ENCODE measurements at regions not wholly inside any gene's neighbourhood (a gene's known extent, or its start where the extent isn't known, plus 50 kb on each side); places are given as distances from the start of the nearest gene placed in this dataset.
"Not testable (repeated sequence)": the region's sequence is repeated elsewhere in the genome, so short reads cannot be mapped to it uniquely, and the experiment has no call there.

GRCh38 chr3:21216598-21216997 is 534.4 kb downstream of the ZNF385D start:
- Histone ChIP-seq H3K9me3 (ENCODE audit: control insufficient read depth in 2 of 2, insufficient read depth in 1 of 2, low read depth in 1 of 2, low read length in 1 of 2) (peaks cover 0 to 3% of the 10 kb centered on the region in 2 donors), H3K4me1 (ENCODE audit: control insufficient read depth in 2 of 2, insufficient read depth in 2 of 2, low read length in 1 of 2) (no peaks in the 10 kb centered on the region), H3K27me3 (ENCODE audit: control insufficient read depth in 1 of 2, insufficient read depth in 2 of 2, low read length in 2 of 2) (no peaks in the 10 kb centered on the region), H3K36me3 (ENCODE audit: control insufficient read depth in 2 of 2, insufficient read depth in 2 of 2, low read length in 1 of 2) (no peaks in the 10 kb centered on the region), H3K4me3 (ENCODE audit: low read depth in 1 of 2, low read length in 2 of 2) (no peak overlapping the region), H3K27ac (ENCODE audit: low read depth in 2 of 2, low read length in 1 of 2) (no peak overlapping the region)
- 45 to 69% methylated on average over 1 of the region's 1 CpG for WGBS, 2 donors

- peaks cover 7 to 20% of the 10 kb centered on the region in 2 donors for H3K9me3 ChIP-seq (ENCODE audit: control insufficient read depth in 2 of 2, insufficient read depth in 1 of 2, low read depth in 1 of 2, low read length in 1 of 2)
- not testable (repeated sequence) for H3K36me3 ChIP-seq (ENCODE audit: control insufficient read depth in 2 of 2, insufficient read depth in 2 of 2, low read length in 1 of 2); H3K4me1 ChIP-seq (ENCODE audit: control insufficient read depth in 2 of 2, insufficient read depth in 2 of 2, low read length in 1 of 2); H3K27me3 ChIP-seq (ENCODE audit: control insufficient read depth in 1 of 2, insufficient read depth in 2 of 2, low read length in 2 of 2); H3K27ac ChIP-seq (ENCODE audit: low read depth in 2 of 2, low read length in 1 of 2); H3K4me3 ChIP-seq (ENCODE audit: low read depth in 1 of 2, low read length in 2 of 2)
- 66 to 70% methylated on average over 3 of the region's 3 CpGs for WGBS, 2 donors
Observed at GRCh38 chr3:21204122-21204521, 546.9 kb downstream of the ZNF385D start.

- WGBS, 2 donors: 86 to 87% methylated on average over 2 of the region's 2 CpGs
Observed at GRCh38 chr3:21195203-21195602, 555.8 kb downstream of the ZNF385D start.

GRCh38 chr3:21194036-21194435 is 557.0 kb downstream of the ZNF385D start:
- not testable (repeated sequence) for H3K4me1 ChIP-seq (ENCODE audit: control insufficient read depth in 2 of 2, insufficient read depth in 2 of 2, low read length in 1 of 2); H3K27ac ChIP-seq (ENCODE audit: low read depth in 2 of 2, low read length in 1 of 2)
- 74 to 76% methylated on average over 2 of the region's 2 CpGs for WGBS, 2 donors

More at GRCh38 chr3:21195203-21195602, 555.8 kb downstream of the ZNF385D start:
- H3K36me3 ChIP-seq (ENCODE audit: control insufficient read depth in 2 of 2, insufficient read depth in 2 of 2, low read length in 1 of 2): no peaks in the 10 kb centered on the region
- no peaks in the 10 kb centered on the region for H3K4me1 ChIP-seq (ENCODE audit: control insufficient read depth in 2 of 2, insufficient read depth in 2 of 2, low read length in 1 of 2)
- no peaks in the 10 kb centered on the region for H3K27me3 ChIP-seq (ENCODE audit: control insufficient read depth in 1 of 2, insufficient read depth in 2 of 2, low read length in 2 of 2)
- no peak overlapping the region for H3K27ac ChIP-seq (ENCODE audit: low read depth in 2 of 2, low read length in 1 of 2)
- no peak overlapping the region for H3K4me3 ChIP-seq (ENCODE audit: low read depth in 1 of 2, low read length in 2 of 2)
- H3K9me3 ChIP-seq (ENCODE audit: control insufficient read depth in 2 of 2, insufficient read depth in 1 of 2, low read depth in 1 of 2, low read length in 1 of 2): no peaks in the 10 kb centered on the region

DNA sequence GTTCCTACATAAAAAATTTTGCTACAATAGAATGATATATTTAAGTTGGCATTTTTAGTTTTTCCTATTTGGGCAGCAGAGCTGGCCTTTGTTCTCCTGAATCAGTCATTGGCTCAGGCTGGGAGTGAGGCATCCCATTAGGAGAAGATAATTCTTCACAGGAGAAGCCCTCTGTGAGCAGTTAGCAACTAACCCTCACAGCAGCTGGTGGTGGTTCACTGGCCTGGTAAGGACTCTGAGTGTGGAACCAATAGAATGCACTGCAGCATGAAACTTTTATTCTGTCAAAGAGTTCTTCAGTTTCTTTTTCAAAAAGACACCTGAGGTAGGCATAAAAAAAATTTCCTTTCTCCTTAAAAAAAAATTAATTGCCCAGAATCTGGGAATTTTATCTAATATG is 562.6 kb downstream of the ZNF385D start:
- Histone ChIP-seq H3K4me1 (ENCODE audit: control insufficient read depth in 2 of 2, insufficient read depth in 2 of 2, low read length in 1 of 2) (no peaks in the 10 kb centered on the region), H3K36me3 (ENCODE audit: control insufficient read depth in 2 of 2, insufficient read depth in 2 of 2, low read length in 1 of 2) (no peaks in the 10 kb centered on the region), H3K27me3 (ENCODE audit: control insufficient read depth in 1 of 2, insufficient read depth in 2 of 2, low read length in 2 of 2) (no peaks in the 10 kb centered on the region), H3K4me3 (ENCODE audit: low read depth in 1 of 2, low read length in 2 of 2) (no peak overlapping the region), H3K27ac (ENCODE audit: low read depth in 2 of 2, low read length in 1 of 2) (no peak overlapping the region), H3K9me3 (ENCODE audit: control insufficient read depth in 2 of 2, insufficient read depth in 1 of 2, low read depth in 1 of 2, low read length in 1 of 2) (no peaks in the 10 kb centered on the region)

More at GRCh38 chr3:21194036-21194435, 557.0 kb downstream of the ZNF385D start:
- not testable (repeated sequence) for H3K27me3 ChIP-seq (ENCODE audit: control insufficient read depth in 1 of 2, insufficient read depth in 2 of 2, low read length in 2 of 2); H3K4me3 ChIP-seq (ENCODE audit: low read depth in 1 of 2, low read length in 2 of 2); H3K9me3 ChIP-seq (ENCODE audit: control insufficient read depth in 2 of 2, insufficient read depth in 1 of 2, low read depth in 1 of 2, low read length in 1 of 2); H3K36me3 ChIP-seq (ENCODE audit: control insufficient read depth in 2 of 2, insufficient read depth in 2 of 2, low read length in 1 of 2)

GRCh38 chr3:21185816-21186314 is 565.1 kb downstream of the ZNF385D start:
- no peaks in the 10 kb centered on the region for H3K27me3 ChIP-seq (ENCODE audit: control insufficient read depth in 1 of 2, insufficient read depth in 2 of 2, low read length in 2 of 2)
- no peak overlapping the region for H3K4me3 ChIP-seq (ENCODE audit: low read depth in 1 of 2, low read length in 2 of 2)
- no peak overlapping the region for H3K27ac ChIP-seq (ENCODE audit: low read depth in 2 of 2, low read length in 1 of 2)
- H3K9me3 ChIP-seq (ENCODE audit: control insufficient read depth in 2 of 2, insufficient read depth in 1 of 2, low read depth in 1 of 2, low read length in 1 of 2): no peaks in the 10 kb centered on the region
- 67 to 74% methylated on average over 6 of the region's 6 CpGs for WGBS, 2 donors
- no peaks in the 10 kb centered on the region for H3K36me3 ChIP-seq (ENCODE audit: control insufficient read depth in 2 of 2, insufficient read depth in 2 of 2, low read length in 1 of 2)
- no peaks in the 10 kb centered on the region for H3K4me1 ChIP-seq (ENCODE audit: control insufficient read depth in 2 of 2, insufficient read depth in 2 of 2, low read length in 1 of 2)

DNA sequence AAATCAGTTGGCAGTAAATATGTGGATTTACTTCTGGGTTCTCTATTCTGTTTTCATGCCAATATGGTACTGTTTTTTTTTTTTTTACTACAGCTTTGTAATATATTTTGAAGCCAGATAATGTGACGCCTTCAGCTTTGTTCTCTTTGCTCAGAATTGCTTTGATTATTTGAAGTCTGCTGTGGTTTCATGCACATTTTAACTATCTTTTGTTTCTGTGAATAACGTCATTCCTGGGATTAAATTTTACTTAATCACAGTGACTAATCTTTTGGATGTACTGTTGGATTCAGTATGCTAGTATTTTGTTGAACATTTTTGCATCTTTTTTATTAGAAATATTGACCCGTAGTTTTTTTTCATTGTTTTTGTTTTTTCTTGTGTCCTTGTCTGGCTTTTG is 576.5 kb downstream of the ZNF385D start:
- Histone ChIP-seq H3K9me3 (ENCODE audit: control insufficient read depth in 2 of 2, insufficient read depth in 1 of 2, low read depth in 1 of 2, low read length in 1 of 2) (no peaks in the 10 kb centered on the region), H3K4me1 (ENCODE audit: control insufficient read depth in 2 of 2, insufficient read depth in 2 of 2, low read length in 1 of 2) (no peaks in the 10 kb centered on the region), H3K36me3 (ENCODE audit: control insufficient read depth in 2 of 2, insufficient read depth in 2 of 2, low read length in 1 of 2) (no peaks in the 10 kb centered on the region), H3K4me3 (ENCODE audit: low read depth in 1 of 2, low read length in 2 of 2) (no peak overlapping the region), H3K27ac (ENCODE audit: low read depth in 2 of 2, low read length in 1 of 2) (no peak overlapping the region), H3K27me3 (ENCODE audit: control insufficient read depth in 1 of 2, insufficient read depth in 2 of 2, low read length in 2 of 2) (no peaks in the 10 kb centered on the region)
- 36 to 47% methylated on average over 3 of the region's 3 CpGs for WGBS, 2 donors

GRCh38 chr3:21170964-21171363 is 580.0 kb downstream of the ZNF385D start:
- Histone ChIP-seq H3K27ac (ENCODE audit: low read depth in 2 of 2, low read length in 1 of 2) (no peak overlapping the region), H3K4me3 (ENCODE audit: low read depth in 1 of 2, low read length in 2 of 2) (no peak overlapping the region), H3K27me3 (ENCODE audit: control insufficient read depth in 1 of 2, insufficient read depth in 2 of 2, low read length in 2 of 2) (no peaks in the 10 kb centered on the region), H3K9me3 (ENCODE audit: control insufficient read depth in 2 of 2, insufficient read depth in 1 of 2, low read depth in 1 of 2, low read length in 1 of 2) (no peaks in the 10 kb centered on the region), H3K4me1 (ENCODE audit: control insufficient read depth in 2 of 2, insufficient read depth in 2 of 2, low read length in 1 of 2) (no peaks in the 10 kb centered on the region), H3K36me3 (ENCODE audit: control insufficient read depth in 2 of 2, insufficient read depth in 2 of 2, low read length in 1 of 2) (no peaks in the 10 kb centered on the region)
- WGBS, 2 donors: 50 to 63% methylated on average over 1 of the region's 1 CpG

- H3K4me3 ChIP-seq (ENCODE audit: low read depth in 1 of 2, low read length in 2 of 2): no peak overlapping the region
- WGBS, 2 donors: 53% methylated on average over 3 of the region's 3 CpGs
- H3K36me3 ChIP-seq (ENCODE audit: control insufficient read depth in 2 of 2, insufficient read depth in 2 of 2, low read length in 1 of 2): no peaks in the 10 kb centered on the region
- no peaks in the 10 kb centered on the region for H3K9me3 ChIP-seq (ENCODE audit: control insufficient read depth in 2 of 2, insufficient read depth in 1 of 2, low read depth in 1 of 2, low read length in 1 of 2)
- H3K4me1 ChIP-seq (ENCODE audit: control insufficient read depth in 2 of 2, insufficient read depth in 2 of 2, low read length in 1 of 2): no peaks in the 10 kb centered on the region
- H3K27ac ChIP-seq (ENCODE audit: low read depth in 2 of 2, low read length in 1 of 2): no peak overlapping the region
- no peaks in the 10 kb centered on the region for H3K27me3 ChIP-seq (ENCODE audit: control insufficient read depth in 1 of 2, insufficient read depth in 2 of 2, low read length in 2 of 2)
Observed at GRCh38 chr3:21169948-21170347, 581.1 kb downstream of the ZNF385D start.

GRCh38 chr3:21168471-21168870 is 582.5 kb downstream of the ZNF385D start:
- Histone ChIP-seq H3K36me3 (ENCODE audit: control insufficient read depth in 2 of 2, insufficient read depth in 2 of 2, low read length in 1 of 2) (no peaks in the 10 kb centered on the region), H3K27me3 (ENCODE audit: control insufficient read depth in 1 of 2, insufficient read depth in 2 of 2, low read length in 2 of 2) (no peaks in the 10 kb centered on the region), H3K27ac (ENCODE audit: low read depth in 2 of 2, low read length in 1 of 2) (no peak overlapping the region), H3K4me1 (ENCODE audit: control insufficient read depth in 2 of 2, insufficient read depth in 2 of 2, low read length in 1 of 2) (no peaks in the 10 kb centered on the region), H3K4me3 (ENCODE audit: low read depth in 1 of 2, low read length in 2 of 2) (no peak overlapping the region), H3K9me3 (ENCODE audit: control insufficient read depth in 2 of 2, insufficient read depth in 1 of 2, low read depth in 1 of 2, low read length in 1 of 2) (no peaks in the 10 kb centered on the region)
- 72 to 86% methylated on average over 2 of the region's 2 CpGs for WGBS, 2 donors
